ENCODE measurements at regions not wholly inside any gene's neighbourhood (a gene's known extent, or its start where the extent isn't known, plus 50 kb on each side); places are given as distances from the start of the nearest gene placed in this dataset.

GRCh38 chr16:79421126-79421525 lies 179.4 kb downstream of the MAF start (continued):
- no peak for TF ChIP-seq ZBTB33 (IDR thresholded peaks at IDR 0.05; ENCODE audit: borderline replicate concordance, low read depth)
- TF ChIP-seq EZH2phosphoT487 (IDR thresholded peaks at IDR 0.05; ENCODE audit: borderline replicate concordance, low read depth), result no peak

DNA sequence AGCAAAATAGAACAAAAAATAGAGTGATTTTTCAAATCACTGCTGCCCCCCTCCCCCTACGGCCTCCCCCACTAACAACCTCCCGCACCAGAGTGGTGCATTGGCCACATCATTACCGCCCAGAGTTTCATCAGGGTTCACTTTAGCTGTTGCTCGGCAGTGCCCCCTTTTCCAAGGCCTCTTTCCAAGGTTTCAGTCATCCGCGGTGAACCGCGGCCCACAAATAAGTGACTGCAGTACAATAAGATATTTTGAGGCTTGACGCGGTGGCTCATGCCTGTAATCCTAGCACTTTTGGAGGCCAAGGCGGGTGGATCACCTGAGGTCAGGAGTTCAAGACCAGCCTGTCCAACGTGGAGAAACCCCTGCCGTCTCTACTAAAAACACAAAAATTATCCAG lies 180.0 kb downstream of the MAF start:
- DNase-seq, result no peak
- Histone ChIP-seq H3K27me3 (ENCODE audit: insufficient read depth) (no peaks in the 10 kb centered on the region), H3K9me3 (no peaks in the 10 kb centered on the region), H3K79me2 (ENCODE audit: insufficient read depth) (no peaks in the 10 kb centered on the region), H3K4me3 (ENCODE audit: low read depth in 2 of 2, low read length in 1 of 2) (no peak overlapping the region), H3K9me2 (no peaks in the 10 kb centered on the region), H3K36me3 (replicated peaks in 1 of 2; ENCODE audit: control insufficient read depth in 1 of 2, insufficient read depth in 2 of 2, low read length in 1 of 2) (no peaks in the 10 kb centered on the region), H3K4me1 (ENCODE audit: control insufficient read depth in 1 of 2, insufficient read depth in 2 of 2, low read depth in 1 of 2, low read length in 1 of 2) (peaks cover 0 to 12% of the 10 kb centered on the region in 2 experiments; a peak in 2 of 4 replicates), H3K27ac (ENCODE audit: low read depth in 2 of 2, low read length in 1 of 2) (no peak overlapping the region), H2AFZ (ENCODE audit: low read depth) (no peak overlapping the region), H3K9ac (no peak overlapping the region), H3K4me2 (no peak overlapping the region), H3F3A (replicated peaks; ENCODE audit: insufficient read depth) (no peaks in the 10 kb centered on the region), H4K20me1 (ENCODE audit: insufficient read depth) (no peaks in the 10 kb centered on the region)
- WGBS (ENCODE audit: low lambda C conversion rate), result 72% methylated on average over 13 of the region's 13 CpGs
- POLR2A ChIA-PET, result no interaction called here
- CTCF ChIA-PET, result interaction anchor here (1.2 kb wide), 1 partner anchor 13 kb away, joined by 3 read pairs; no protein-coding TSS in a partner anchor
- TF ChIP-seq RFX5 (IDR thresholded peaks at IDR 0.05; ENCODE audit: low read length) (no peak), RCOR1 (IDR thresholded peaks at IDR 0.05; ENCODE audit: low read length) (no peak), YY1 (IDR thresholded peaks at IDR 0.05; ENCODE audit: low read depth) (no peak), PBX3 (IDR thresholded peaks at IDR 0.05) (no peak)
- TF ChIP-seq, protein P1, sequence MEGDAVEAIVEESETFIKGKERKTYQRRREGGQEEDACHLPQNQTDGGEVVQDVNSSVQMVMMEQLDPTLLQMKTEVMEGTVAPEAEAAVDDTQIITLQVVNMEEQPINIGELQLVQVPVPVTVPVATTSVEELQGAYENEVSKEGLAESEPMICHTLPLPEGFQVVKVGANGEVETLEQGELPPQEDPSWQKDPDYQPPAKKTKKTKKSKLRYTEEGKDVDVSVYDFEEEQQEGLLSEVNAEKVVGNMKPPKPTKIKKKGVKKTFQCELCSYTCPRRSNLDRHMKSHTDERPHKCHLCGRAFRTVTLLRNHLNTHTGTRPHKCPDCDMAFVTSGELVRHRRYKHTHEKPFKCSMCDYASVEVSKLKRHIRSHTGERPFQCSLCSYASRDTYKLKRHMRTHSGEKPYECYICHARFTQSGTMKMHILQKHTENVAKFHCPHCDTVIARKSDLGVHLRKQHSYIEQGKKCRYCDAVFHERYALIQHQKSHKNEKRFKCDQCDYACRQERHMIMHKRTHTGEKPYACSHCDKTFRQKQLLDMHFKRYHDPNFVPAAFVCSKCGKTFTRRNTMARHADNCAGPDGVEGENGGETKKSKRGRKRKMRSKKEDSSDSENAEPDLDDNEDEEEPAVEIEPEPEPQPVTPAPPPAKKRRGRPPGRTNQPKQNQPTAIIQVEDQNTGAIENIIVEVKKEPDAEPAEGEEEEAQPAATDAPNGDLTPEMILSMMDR (IDR thresholded peaks at IDR 0.05), result no peak

DNA sequence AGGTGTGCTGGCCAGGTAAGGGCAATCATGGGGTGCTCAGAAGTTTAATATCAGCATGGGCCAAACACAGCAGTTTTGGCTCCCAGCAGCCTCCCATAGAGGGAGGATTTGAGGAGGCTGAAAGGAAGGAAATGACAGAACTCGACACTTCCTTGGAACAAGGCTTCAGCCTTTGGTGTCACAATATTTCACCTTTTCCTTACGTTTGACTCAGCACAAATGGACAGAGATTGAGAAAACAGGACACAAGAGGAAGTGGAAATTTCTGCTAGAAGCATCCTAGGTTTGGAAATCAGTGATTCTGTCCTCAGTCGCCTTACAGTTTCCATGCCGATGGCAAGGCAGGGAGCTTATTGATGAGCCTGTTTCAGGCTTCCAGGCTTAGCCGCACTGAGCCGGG lies 181.4 kb downstream of the MAF start:
- H3K79me2 ChIP-seq (ENCODE audit: insufficient read depth), result no peaks in the 10 kb centered on the region
- CTCF ChIA-PET, result interaction anchor here (1.2 kb wide), 1 partner anchor 14 kb away, joined by 3 read pairs; no protein-coding TSS in a partner anchor
- POLR2A ChIA-PET, result no interaction called here
- H3K9ac ChIP-seq, result no peak overlapping the region
- WGBS (ENCODE audit: low lambda C conversion rate), result 45% methylated on average over 4 of the region's 6 CpGs
- H3K27me3 ChIP-seq (ENCODE audit: insufficient read depth), result no peaks in the 10 kb centered on the region
- no peaks in the 10 kb centered on the region for H3F3A ChIP-seq (replicated peaks; ENCODE audit: insufficient read depth)
- no peaks in the 10 kb centered on the region for H3K9me2 ChIP-seq
- no peaks in the 10 kb centered on the region for H3K36me3 ChIP-seq (replicated peaks in 1 of 2; ENCODE audit: control insufficient read depth in 1 of 2, insufficient read depth in 2 of 2, low read length in 1 of 2)
- H3K9me3 ChIP-seq, result no peaks in the 10 kb centered on the region
- no peak overlapping the region for H3K4me3 ChIP-seq (ENCODE audit: low read depth in 2 of 2, low read length in 1 of 2)
- no peak for DNase-seq
- no peak overlapping the region for H3K27ac ChIP-seq (ENCODE audit: low read depth in 2 of 2, low read length in 1 of 2)
- no peak overlapping the region for H2AFZ ChIP-seq (ENCODE audit: low read depth)
- TF ChIP-seq, protein P1 (IDR thresholded peaks at IDR 0.05), result no peak
- TF ChIP-seq FOXM1 (IDR thresholded peaks at IDR 0.05; ENCODE audit: low read depth) (no peak), MEF2A (IDR thresholded peaks at IDR 0.05; ENCODE audit: borderline replicate concordance, low read depth) (no peak), ZBTB33 (IDR thresholded peaks at IDR 0.05; ENCODE audit: borderline replicate concordance, low read depth) (no peak)
- peaks cover 0 to 12% of the 10 kb centered on the region in 2 experiments; a peak in 2 of 4 replicates for H3K4me1 ChIP-seq (ENCODE audit: control insufficient read depth in 1 of 2, insufficient read depth in 2 of 2, low read depth in 1 of 2, low read length in 1 of 2)
- H4K20me1 ChIP-seq (ENCODE audit: insufficient read depth), result no peaks in the 10 kb centered on the region
- H3K4me2 ChIP-seq, result no peak overlapping the region

Measured in SK-N-SH (cell line).